22Rv1 (cell line): ENCODE measurements at regions not wholly inside any gene's neighbourhood (a gene's known extent, or its start where the extent isn't known, plus 50 kb on each side); places are given as distances from the start of the nearest gene placed in this dataset.

Source experiments
- ZFX ChIP-seq: fragments of 450-650 bp; IDR thresholded peaks from 2 replicates; pipeline ENCODE4 v1.6.1; 2017; ENCODE audit warnings: antibody characterized with exemption, borderline replicate concordance
- TF ChIP-seq, protein P1 (sequence below): fragments of 450-650 bp; IDR thresholded peaks from 2 replicates; pipeline ENCODE4 v1.5.1; 2017; ENCODE audit warnings: mild to moderate bottlenecking

- TF ChIP-seq, protein P1, sequence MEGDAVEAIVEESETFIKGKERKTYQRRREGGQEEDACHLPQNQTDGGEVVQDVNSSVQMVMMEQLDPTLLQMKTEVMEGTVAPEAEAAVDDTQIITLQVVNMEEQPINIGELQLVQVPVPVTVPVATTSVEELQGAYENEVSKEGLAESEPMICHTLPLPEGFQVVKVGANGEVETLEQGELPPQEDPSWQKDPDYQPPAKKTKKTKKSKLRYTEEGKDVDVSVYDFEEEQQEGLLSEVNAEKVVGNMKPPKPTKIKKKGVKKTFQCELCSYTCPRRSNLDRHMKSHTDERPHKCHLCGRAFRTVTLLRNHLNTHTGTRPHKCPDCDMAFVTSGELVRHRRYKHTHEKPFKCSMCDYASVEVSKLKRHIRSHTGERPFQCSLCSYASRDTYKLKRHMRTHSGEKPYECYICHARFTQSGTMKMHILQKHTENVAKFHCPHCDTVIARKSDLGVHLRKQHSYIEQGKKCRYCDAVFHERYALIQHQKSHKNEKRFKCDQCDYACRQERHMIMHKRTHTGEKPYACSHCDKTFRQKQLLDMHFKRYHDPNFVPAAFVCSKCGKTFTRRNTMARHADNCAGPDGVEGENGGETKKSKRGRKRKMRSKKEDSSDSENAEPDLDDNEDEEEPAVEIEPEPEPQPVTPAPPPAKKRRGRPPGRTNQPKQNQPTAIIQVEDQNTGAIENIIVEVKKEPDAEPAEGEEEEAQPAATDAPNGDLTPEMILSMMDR: no peak
- TF ChIP-seq ZFX: no peak
Observed at GRCh38 chr6:76681781-76682180, 609.3 kb upstream of the IMPG1 start.
